NCI-H82 treated with DMSO at 0.1 percent for 48 hours (cell line): ENCODE measurements at regions not wholly inside any gene's neighbourhood (a gene's known extent, or its start where the extent isn't known, plus 50 kb on each side); places are given as distances from the start of the nearest gene placed in this dataset.
"Not testable (repeated sequence)": the region's sequence is repeated elsewhere in the genome, so short reads cannot be mapped to it uniquely, and the experiment has no call there.

Experiments used
- DNase-seq: peaks from one replicate; lab custom pipeline; 2025; ENCODE audit not compliant: unreplicated experiment; lab: John Stamatoyannopoulos, UW

DNA sequence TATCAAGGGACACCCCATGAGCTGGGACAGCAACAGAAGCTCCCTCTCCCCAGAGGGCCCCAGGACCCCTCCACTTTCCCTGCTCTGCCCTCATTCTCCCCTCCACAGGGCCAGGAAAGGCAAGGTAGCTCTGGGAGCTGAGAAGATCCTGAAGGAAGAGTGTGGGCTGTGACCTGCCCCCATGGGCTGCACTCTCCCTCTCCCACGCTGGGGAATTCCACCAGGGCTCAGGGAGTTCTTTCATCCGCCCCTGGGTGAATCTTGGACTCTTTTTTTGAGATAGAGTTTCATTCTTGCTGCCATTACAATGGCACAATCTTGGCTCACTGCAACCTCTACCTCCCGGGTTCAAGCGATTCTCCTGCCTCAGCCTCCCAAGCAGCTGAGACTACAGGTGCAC is 73.8 kb downstream of the C9orf50 start:
- DNase-seq, result no peak

DNA sequence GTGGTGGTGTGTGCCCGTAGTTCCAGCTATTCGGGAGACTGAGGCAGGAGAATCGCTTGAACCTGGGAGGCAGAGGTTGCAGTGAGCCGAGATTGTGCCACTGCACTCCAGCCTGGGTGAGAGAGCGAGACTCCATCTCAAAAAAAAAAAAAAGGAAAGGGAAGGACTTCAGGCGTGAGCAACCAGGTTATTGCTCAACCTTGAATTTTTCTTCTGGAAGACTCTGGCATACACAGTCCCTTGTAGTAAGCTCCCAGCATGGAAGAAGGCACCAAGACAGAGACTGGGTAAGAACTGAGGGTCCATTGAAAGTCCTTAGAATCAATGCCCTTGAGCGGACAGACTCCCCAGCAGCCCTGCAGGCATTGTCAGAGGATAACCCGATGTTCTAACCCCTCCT is 75.0 kb downstream of the C9orf50 start:
- DNase-seq, result not testable (repeated sequence)

DNA sequence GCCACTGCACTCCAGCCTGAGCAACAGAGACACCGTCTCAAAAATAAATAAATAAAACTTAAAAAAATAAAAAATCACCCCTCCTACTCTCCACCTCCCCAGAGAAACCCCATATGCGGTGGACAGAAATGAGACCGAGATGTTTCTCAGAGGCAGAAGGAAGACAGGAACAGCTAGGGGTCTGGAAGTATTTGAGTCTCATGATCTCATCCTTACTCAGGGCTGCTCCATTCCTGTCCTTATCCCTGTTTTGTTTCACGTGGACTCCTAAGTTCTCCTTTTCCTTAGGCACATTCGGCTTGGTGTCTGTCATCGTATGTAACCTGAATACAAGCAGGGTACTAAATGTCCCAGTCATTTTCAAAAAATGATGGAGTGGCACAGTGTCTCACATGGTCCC is 76.1 kb downstream of the C9orf50 start:
- no peak for DNase-seq

DNA sequence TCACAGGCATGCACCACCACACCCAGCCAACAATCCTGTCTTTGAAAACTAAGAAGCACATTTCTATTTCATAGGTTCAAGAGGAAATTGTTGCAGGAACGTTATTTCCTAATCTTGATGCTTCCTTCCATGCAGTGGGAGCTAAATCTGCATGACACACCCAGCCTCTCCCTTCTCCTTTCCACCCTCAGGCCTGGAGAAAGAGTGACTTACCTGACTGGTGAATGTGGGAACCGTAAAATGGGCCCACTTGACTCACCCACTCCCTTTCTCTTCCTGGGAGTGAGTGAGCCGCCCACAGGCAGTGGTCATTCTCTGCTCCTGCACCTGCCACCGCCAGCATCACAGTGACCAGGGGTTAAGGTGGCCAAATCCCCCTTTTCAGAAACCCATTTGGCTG is 78.2 kb downstream of the C9orf50 start:
- no peak for DNase-seq

DNA sequence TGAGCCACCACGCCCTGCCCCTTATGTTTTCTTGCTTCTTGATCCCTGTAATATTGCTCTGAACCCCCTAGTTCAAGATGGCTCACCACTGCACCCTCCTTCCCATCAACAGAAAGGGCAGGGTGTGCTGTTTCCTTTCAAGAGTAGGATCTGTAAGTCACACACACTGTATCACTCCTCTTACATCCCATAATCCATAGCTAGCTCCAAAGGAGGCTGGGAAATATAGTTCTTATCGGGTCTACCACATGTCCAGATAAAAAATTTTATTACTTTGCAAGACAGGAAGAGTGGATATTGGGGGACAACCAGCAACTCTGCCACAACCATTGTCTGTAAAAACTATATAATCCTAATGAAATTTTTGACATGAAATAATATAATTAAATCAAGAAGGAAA is 79.6 kb downstream of the C9orf50 start:
- no peak for DNase-seq

DNA sequence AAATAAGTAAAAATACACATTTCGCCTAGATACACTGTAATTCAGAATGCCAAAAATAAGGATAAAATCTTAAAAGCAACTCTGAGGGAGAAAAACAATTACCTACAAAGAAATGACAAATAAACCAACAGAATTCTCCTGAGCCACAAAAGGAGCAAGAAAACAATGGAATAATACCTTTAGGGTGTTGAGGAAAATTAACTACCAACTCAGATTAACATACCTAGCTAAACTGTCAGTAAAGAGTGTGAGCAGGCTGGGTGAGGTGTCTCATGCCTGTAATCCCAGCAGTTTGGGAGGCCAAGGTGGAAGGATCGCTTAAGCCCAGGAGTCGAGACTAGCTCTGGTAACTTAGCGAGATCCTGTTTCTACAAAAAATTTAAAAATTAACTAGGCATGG is 81.5 kb downstream of the C9orf50 start:
- DNase-seq, result no peak

DNA sequence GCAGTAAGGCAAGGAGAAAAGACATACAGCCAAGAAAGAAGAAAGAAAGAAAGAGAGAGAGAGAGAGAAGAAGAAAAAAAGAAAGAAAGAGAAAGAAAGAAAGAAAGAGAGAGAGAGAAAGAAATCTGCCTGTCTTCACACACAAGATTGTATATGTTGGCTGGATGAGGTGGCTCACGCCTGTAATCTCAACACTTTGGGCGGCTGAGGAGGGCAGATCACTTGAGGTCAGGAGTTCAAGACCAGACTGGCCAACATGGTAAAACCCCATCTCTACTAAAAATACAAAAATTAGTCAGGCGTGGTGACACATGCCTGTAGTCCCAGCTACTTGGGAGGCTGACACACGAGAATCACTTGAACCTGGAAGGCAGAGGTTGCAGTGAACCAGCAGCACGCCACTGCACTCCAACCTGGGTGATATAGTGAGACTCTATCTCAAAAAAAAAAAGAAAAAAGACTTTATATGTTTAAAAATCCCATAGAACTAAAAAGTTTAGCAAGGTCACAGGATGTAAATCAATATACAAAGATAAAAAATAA is 89.0 kb downstream of the C9orf50 start:
- not testable (repeated sequence) for DNase-seq

DNA sequence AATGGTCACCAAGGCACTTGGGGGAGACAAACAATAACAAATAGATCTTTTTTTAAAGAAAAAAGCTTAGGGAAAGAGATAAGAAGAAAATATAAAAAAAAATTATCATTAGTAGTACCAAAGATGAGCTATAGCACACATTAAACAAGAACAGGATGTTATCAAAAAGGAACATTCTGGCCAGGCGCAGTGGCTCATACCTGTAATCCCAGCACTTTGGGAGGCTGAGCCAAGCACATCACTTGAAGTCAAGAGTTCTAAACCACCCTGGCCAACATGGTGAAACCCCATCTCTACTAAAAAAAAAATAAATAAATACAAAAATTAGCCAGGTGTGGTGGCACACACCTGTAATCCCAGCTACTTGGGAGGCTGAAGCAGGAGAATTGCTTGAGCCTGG is 92.9 kb downstream of the C9orf50 start:
- DNase-seq, result not testable (repeated sequence)

DNA sequence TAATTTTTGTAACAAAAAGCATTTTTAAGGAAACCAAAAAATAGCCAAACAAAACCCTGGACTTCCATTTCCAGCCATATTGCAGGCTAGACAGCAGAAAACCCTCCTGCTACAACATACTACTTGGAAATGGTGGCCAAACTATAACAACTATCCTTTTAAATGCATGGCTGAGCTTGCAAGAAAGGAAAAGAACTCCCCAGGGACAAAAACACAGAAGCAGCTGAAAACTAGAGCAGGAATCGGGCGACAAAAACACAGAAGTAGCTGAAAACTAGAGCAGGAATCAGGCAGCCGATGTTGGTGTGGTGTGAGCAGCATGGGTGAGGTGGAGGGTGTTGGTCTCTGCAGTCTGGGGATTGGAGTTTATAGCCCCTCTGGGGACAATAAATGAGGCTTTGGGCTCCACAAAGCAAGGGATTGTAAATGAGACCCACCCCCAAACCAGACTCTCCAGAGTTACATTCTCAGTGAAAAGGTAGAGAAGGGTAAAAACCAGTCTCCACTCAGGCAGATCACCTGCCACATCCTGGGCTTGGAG is 95.2 kb downstream of the C9orf50 start:
- no peak for DNase-seq

DNA sequence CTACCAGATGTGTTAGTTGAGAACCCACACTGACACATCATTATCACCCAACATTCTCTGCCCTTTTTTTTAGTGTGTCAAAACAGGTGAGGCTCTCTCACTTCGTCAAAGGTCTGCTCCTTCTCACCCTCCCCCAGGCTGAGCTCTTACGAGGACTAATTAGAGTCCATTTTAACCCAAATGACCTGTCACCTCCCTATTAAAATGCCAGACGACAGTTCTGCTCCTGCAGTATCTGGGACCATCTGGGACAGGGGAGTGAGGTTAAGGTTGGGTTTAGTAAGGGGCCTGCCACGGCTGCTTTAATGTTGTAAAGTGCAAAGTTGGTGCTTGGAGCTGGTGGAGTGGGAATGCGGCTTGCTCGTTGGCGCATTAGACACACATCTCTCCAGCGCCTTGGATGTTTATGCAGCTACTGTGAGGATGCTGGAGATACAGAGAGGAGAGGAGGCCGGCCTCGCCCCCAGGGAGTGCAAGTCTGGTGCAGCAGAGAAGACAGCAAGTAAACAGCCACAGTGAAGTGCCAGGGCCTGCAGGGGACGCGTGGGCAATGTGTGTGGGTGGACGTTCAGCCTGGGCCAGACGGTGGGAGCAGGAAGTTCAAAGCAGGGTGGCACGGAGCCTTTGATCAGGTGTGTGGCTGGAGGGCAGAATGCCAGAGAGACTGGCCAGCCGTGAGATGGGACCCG is 96.2 kb downstream of the C9orf50 start:
- DNase-seq, result no peak

DNA sequence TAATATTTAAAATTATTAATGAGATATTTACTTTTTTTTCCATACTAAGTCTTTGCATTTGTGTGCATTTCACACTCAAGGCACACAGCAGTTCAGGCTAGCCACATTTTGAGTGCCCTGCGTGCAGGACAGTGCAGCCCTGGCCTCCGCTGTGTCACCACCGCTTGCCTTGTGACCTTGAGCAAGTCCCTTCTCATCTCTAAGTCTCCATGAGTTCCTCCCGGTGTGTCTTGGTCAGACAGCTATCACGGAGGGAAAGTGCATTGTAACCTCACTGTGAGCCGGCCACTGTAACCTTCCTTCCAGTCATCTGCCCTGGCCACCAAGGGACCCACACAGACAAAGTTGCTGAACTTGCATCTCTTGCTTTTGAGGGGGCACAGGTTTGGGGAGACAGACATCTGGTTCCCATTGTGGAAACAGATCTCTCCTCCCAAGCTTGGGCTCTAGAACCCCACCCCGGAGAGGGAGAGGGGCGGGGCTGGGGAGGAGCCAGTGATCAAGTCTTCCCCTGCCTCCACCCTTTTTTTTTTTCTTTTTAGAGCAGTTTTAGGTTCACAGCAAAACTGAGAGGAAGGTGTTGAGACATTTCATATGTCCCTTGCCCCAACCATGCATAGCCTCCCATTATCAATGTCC is 96.8 kb downstream of the C9orf50 start:
- DNase-seq, result no peak

DNA sequence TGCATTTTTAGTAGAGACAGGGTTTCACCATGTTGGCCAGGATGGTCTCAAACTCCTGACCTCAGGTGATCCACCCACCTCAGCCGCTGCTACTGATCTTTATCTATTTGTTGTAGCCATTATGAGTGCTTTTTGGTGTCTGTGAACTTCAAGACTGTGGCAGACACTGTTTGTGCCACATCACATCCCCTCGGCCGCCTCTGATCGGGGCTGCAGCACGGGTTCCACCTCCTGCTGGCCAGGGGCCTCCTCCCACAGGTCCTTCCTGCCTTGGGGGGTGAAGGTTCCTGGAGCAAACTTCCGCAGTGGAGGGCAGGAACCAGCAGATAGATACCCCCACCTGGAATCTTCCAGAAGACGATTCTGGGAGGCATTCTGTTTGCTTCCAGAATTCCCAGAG is 98.5 kb downstream of the C9orf50 start:
- DNase-seq, result no peak

DNA sequence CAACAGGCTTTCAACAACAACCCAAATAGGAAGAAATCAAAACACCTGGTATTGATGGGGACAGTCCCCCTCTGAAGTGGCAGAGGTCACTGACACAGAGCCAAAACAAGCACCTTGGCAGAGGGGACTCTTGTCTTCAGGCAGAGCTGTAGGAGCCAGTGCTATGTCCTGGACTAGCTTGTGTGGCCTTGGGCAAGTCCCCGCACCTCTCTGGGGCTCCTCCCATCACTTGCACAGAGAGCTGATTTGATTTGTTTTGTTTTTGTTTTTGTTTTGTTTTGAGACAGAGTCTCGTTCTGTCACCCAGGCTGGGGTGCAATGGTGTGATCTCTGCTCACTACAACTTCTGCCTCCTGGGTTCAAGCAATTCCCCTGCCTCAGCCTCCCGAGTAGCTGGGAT is 100.8 kb downstream of the C9orf50 start:
- no peak for DNase-seq

DNA sequence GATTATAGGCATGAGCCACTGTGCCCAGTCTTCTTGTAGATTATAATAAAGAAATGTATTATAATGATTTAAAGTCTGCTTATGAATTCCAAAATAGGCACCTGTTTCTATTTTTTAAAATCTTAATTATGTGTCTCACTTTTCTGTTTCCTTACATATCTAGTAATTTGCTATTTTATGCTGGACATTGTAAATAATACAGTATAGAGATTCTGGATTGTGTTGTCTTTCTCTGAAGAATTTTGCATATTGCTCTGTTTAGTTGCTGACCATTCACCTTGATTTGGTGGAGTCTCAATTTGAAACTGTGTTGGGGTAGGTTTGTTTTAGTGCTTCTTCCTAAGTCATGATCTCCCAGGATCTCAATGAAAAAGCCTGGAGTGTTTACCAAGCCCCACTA is 102.8 kb downstream of the C9orf50 start:
- DNase-seq, result no peak

DNA sequence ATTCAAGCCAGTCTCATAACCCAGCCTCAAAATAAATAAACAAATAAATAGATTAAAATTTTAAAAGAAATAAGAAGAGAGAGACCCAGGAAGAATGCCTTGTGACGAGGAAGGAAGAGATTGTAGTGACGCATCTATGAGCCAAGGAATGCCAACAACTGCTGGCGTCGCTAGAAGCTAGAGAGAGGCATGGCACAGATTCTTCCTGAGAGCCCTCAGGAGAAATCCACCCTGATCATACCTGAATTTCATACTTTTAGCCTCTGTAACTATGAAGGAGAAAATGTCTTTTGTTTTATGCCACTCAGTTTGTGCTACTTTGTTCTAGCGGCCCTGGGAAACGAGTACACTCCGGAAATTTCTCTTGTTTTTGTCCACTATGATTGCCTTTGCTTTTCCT is 103.9 kb downstream of the C9orf50 start:
- DNase-seq, result no peak

DNA sequence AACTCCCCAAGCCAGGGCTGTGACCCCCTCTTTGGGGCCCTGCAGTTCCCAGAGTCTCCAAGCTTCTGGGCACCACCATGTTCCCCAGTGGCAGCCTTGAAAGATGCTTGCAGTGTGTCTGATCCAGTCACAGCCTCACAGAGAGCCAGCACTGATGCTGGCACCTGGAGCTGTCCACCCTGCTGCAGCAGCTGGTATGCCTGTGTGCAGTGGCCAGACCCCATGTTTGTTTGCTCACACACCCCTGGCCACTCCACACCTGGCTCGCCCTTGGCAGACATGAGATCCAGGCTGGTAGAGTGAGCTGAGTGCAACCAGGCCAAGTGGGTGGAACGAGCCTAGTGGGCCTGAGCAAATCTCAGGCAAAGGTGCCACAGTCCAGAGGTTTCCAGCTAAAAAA is 106.0 kb downstream of the C9orf50 start:
- no peak for DNase-seq

DNA sequence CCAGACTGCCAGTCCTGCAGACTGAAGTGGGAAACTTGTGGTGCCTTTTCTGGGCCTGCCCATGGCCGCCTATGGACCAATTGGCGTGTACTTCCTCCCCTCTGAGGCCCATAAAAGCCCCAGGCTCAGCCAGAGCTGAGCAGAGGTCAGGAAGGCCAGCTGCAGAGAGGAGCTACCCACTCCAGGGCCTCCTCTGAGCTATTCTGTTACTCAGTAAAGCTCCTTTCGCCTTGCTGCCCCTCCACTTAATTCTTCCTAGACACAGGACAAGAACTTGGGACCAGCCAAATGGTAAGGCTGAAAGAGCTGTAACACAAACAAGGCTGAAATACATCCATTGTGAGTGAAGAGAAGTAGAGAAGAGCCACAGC is 106.4 kb downstream of the C9orf50 start:
- DNase-seq, result no peak

DNA sequence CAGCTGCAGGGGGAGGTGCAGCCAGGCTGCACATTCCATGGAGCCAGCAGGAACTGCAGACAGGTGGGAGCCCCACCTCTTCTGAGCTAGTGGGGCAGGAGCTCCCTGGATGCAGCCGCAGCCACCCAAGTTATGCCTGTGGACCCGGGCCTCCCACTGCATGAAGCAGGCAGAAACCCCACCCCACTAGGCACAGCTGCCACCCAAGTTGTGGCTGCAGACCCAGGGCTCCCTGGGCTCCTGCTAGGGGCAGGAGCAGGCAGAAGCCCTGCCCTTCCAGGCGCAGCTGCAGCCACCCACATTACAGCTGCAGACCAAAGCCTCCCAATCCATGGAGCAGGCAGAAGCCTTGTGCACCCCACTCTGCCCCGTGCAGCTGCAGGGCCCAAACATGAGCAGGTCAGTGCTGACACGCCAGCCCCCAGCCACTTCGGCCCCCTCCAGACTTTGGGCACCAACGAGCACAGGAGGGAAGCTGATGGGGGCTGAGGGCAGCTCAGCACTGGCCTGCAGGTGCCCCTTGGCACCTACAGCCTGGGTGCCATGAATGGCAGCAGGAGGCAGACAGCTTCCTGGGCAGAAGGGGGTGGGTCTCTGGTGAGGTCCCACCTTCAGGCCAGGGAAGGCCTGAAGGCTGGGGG is 106.9 kb downstream of the C9orf50 start:
- DNase-seq, result no peak

DNA sequence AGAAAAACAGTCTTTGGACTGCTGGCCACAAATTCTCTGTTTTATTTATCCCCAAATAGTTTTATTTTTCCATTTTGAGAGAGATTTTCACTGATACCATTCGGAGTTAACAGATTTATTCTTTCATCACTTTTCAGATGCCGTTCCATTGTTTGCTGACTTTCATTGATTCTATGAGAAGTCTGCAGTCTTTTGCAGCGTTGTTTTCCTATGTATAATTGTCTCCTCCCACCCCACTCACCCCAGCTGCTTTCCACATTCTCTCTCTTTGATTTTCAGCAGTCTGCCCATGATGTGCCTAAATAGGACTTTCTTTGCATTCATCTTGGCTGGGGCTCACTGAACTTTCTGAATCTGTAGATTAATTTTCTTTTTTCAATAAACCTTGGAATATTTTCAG is 107.6 kb downstream of the C9orf50 start:
- DNase-seq, result no peak

DNA sequence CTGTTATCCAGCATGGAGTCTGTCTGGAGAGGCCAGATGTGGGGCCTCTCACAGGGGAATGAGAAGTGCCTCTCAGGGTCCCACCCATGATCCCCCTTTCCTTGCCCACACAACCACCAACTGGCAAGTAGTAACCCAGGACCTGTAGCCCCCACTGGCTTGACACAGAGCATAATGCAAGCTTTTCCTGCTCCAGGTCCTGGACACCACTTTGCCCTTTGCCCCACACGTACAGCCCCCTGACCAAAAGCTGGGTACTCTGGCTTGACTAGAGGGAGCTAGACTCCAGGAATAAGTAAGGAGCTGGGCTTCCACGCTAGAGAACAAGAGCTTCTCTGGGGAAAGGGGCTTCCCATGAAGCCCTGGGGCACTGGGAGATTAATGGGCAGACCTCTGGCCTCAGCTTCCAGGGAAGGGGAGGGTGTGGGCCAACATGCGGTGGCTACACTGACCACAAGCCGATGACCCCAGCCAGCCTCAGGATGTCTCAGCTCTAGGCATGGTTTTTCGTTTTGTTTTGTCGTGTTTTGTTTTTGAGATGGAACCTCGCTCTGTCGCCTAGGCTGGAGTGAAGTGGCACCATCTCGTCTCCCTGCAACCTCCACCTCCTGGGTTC is 109.5 kb downstream of the C9orf50 start:
- DNase-seq, result no peak

DNA sequence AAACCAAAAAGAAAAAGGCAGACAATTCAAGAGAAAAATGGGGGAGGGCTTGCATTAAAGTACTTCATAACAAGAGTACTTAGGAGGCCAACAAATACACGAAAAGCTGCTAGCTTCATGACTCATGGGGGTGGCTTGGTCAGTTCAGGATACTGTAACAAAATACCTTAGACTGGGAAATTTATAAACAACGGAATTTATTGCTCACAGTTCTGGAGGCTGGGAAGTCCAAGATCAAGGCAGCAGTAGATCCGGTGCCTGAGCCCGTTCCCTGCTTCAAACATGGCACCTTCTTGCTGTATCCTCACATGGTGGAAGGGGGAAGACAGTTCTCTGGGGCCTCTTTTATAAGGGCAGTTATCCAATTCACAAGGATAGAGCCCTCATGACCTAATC is 111.4 kb downstream of the C9orf50 start:
- no peak for DNase-seq

DNA sequence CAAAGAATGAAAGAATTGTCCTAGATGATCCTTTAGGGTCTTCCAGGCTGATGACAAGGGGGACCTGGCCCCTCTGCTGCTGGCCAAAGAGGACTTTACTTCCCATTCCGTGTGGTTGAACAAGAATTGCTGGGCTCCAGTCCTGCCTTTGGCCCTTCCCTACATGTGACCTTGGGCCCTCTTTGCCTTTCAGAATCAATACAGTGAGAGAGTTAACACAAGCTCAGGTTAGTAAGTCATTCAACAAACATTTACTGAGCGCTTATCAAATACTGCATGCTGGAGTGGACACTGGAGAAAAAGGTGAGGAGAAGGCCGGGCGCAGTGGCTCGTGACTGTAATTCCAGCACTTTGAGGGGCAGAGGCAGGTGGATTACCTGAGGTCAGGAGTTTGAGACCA is 113.1 kb downstream of the C9orf50 start:
- DNase-seq, result no peak
